SK-N-SH (cell line): ENCODE measurements at regions not wholly inside any gene's neighbourhood (a gene's known extent, or its start where the extent isn't known, plus 50 kb on each side); places are given as distances from the start of the nearest gene placed in this dataset.

ENCODE experiments used
- CTCF ChIA-PET: fragments of 300-600, 350-600 bp; formaldehyde crosslinking; extraction: SDS; loops from one replicate; lab custom pipeline; 2021; lab: Yijun Ruan, JAX
- POLR2A ChIA-PET: fragments of 350-600 bp; sonication (Branson Sonifier 250); formaldehyde crosslinking; extraction: SDS; loops from one replicate; lab custom pipeline; 2020; ENCODE audit warnings: antibody characterized with exemption, inconsistent platforms; lab: Yijun Ruan, JAX
- DNase-seq: peaks from one replicate; pipeline ENCODE4 v3.0.0; 2012
- H2AFZ ChIP-seq: fragments of 200-600 bp; sonication (generic); 2 replicates; pipeline ENCODE4 v1.8.1; 2016; ENCODE audit warnings: antibody characterized with exemption, mild to moderate bottlenecking, low read depth
- H3F3A ChIP-seq: fragments of 200-600 bp; sonication (generic); replicated peaks from 2 replicates; pipeline ENCODE3; 2016; ENCODE audit warnings: antibody characterized with exemption, mild to moderate bottlenecking; ENCODE audit not compliant: insufficient read depth
- H3K27ac ChIP-seq, 2 experiments: fragments of 200-500 bp in 1 of 2; fragments of 200-600 bp in 1 of 2; sonication (Bioruptor generic) in 1 of 2; sonication (generic), shearing (Covaris generic) in 1 of 2; 2 replicates each; pipeline versions ENCODE4 v1.5.1 to v1.6.1; 2014 to 2016; ENCODE audit warnings: low read depth in 2 of 2, inconsistent platforms in 1 of 2, low read length in 1 of 2, mild to moderate bottlenecking in 1 of 2, mixed read lengths in 1 of 2
- H3K27me3 ChIP-seq: fragments of 200-600 bp; sonication (generic), shearing (Covaris generic); 2 replicates; pipeline ENCODE4 v1.6.1; 2016; ENCODE audit warnings: mixed run types; ENCODE audit not compliant: insufficient read depth
- H3K36me3 ChIP-seq, 2 experiments: fragments of 200-500 bp in 1 of 2; fragments of 200-600 bp in 1 of 2; sonication (Bioruptor generic) in 1 of 2; sonication (generic) in 1 of 2; replicated peaks in 1 of 2; 2 replicates each; pipeline versions ENCODE3 to v1.5.1; 2014 to 2016; ENCODE audit warnings: low read length in 1 of 2, mild to moderate bottlenecking in 1 of 2; ENCODE audit not compliant: insufficient read depth in 2 of 2, control insufficient read depth in 1 of 2
- H3K4me1 ChIP-seq, 2 experiments: fragments of 200-500 bp in 1 of 2; fragments of 200-600 bp in 1 of 2; sonication (Bioruptor generic) in 1 of 2; sonication (generic), shearing (Covaris generic) in 1 of 2; 2 replicates each; pipeline versions ENCODE4 v1.5.1 to v1.6.1; 2014 to 2016; ENCODE audit warnings: low read depth in 1 of 2, low read length in 1 of 2, mixed run types in 1 of 2; ENCODE audit not compliant: insufficient read depth in 2 of 2, control insufficient read depth in 1 of 2
- H3K4me2 ChIP-seq: fragments of 200-600 bp; sonication (generic), shearing (Covaris generic); 2 replicates; pipeline ENCODE4 v1.6.1; 2017; ENCODE audit warnings: mixed run types
- H3K4me3 ChIP-seq, 2 experiments: fragments of 200-500 bp in 1 of 2; fragments of 200-600 bp in 1 of 2; sonication (Bioruptor generic) in 1 of 2; sonication (generic), shearing (Covaris generic) in 1 of 2; 2 replicates each; pipeline versions ENCODE4 v1.5.1 to v1.8.1; 2014 to 2016; ENCODE audit warnings: low read depth in 2 of 2, inconsistent platforms in 1 of 2, low read length in 1 of 2, mild to moderate bottlenecking in 1 of 2, mixed read lengths in 1 of 2, moderate library complexity in 1 of 2
- H3K79me2 ChIP-seq: fragments of 200-600 bp; sonication (generic); 2 replicates; pipeline ENCODE4 v1.8.1; 2017; ENCODE audit warnings: mild to moderate bottlenecking; ENCODE audit not compliant: insufficient read depth
- H3K9ac ChIP-seq: fragments of 200-600 bp; sonication (generic); 2 replicates; pipeline ENCODE4 v1.6.1; 2017; ENCODE audit warnings: mixed run types
- H3K9me2 ChIP-seq: fragments of 200-600 bp; sonication (generic); 2 replicates; pipeline ENCODE4 v1.6.1; 2017; ENCODE audit warnings: mixed run types
- H3K9me3 ChIP-seq: fragments of 200-600 bp; sonication (generic); 2 replicates; pipeline ENCODE4 v1.6.1; 2017; ENCODE audit warnings: mixed run types, mild to moderate bottlenecking, moderate library complexity
- H4K20me1 ChIP-seq: fragments of 200-600 bp; sonication (generic); 2 replicates; pipeline ENCODE4 v1.6.1; 2017; ENCODE audit warnings: mild to moderate bottlenecking, mixed run types; ENCODE audit not compliant: insufficient read depth
- EZH2phosphoT487 ChIP-seq: fragments of 200-600 bp; sonication (generic); IDR thresholded peaks from 2 replicates; pipeline ENCODE4 v1.6.1; 2017; ENCODE audit warnings: low read depth, mixed run types, mild to moderate bottlenecking, antibody characterized with exemption, moderate library complexity, borderline replicate concordance
- FOXJ3 ChIP-seq: sonication (generic); formaldehyde crosslinking; IDR thresholded peaks from 2 replicates; pipeline ENCODE4 v1.5.1; 2020; ENCODE audit warnings: mild to moderate bottlenecking, missing genetic modification reagents
- FOXM1 ChIP-seq: IDR thresholded peaks from 2 replicates; pipeline ENCODE4 v1.4.0; 2012; ENCODE audit warnings: low read depth, mild to moderate bottlenecking
- MEF2A ChIP-seq: IDR thresholded peaks from 2 replicates; pipeline ENCODE4 v1.4.0; 2012; ENCODE audit warnings: low read depth, borderline replicate concordance
- MXI1 ChIP-seq: IDR thresholded peaks from 2 replicates; pipeline ENCODE4 v1.6.1; 2012; ENCODE audit warnings: mild to moderate bottlenecking, low read depth, low read length, improper control_type of control experiment
- POLR2AphosphoS5 ChIP-seq: IDR thresholded peaks from 2 replicates; pipeline ENCODE4 v1.6.1; 2012; ENCODE audit warnings: low read depth, low read length
- SIN3A ChIP-seq: IDR thresholded peaks from 2 replicates; pipeline ENCODE4 v1.6.1; 2012; ENCODE audit warnings: low read depth, mild to moderate bottlenecking, low read length, moderate library complexity, borderline replicate concordance
- SMC3 ChIP-seq: IDR thresholded peaks from 2 replicates; pipeline ENCODE4 v1.6.1; 2012; ENCODE audit warnings: low read depth, low read length, improper control_type of control experiment
- WGBS: methylation state at CpG from one replicate; pipeline ENCODE4 v1.1.6; 2017; ENCODE audit warnings: low lambda C conversion rate; 5-methylcytosine and 5-hydroxymethylcytosine counted together
- TF ChIP-seq, protein P1 (sequence below): fragments of 150-350 bp; IDR thresholded peaks from 2 replicates; pipeline ENCODE4 v1.6.1; 2016; ENCODE audit warnings: mild to moderate bottlenecking, low read depth, low read length
- TF ChIP-seq, protein P2 (sequence below): fragments of 200-600 bp; sonication (generic); IDR thresholded peaks from 2 replicates; pipeline ENCODE4 v1.6.1; 2017; ENCODE audit warnings: antibody characterized with exemption, mild to moderate bottlenecking, moderate library complexity
- TF ChIP-seq, protein P3 (sequence below): IDR thresholded peaks from 2 replicates; pipeline ENCODE4 v1.6.1; 2012; ENCODE audit warnings: mild to moderate bottlenecking, low read depth, low read length, moderate library complexity

DNA sequence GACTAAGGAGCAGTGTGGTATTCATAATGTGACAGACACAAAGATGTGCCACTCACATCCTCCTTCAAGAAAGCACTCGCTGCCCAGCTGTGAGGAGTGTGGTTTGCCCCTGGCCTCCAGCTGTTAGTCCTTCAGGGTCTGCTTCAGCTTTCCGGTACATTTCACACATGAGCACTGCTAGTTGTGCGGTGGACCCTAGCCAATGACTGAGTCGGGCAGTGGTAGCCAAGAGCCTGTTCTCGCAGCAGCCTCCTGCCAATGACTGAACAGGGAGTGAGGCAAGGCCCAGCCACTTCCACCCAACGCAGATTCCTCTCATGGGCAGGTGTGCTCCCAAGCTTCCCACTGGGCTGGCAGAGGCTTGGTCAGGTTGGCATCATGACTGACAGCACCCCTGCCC is 254.3 kb downstream of the RBM43 start:
- Histone ChIP-seq H3K9me2 (no peaks in the 10 kb centered on the region), H3K4me2 (no peak overlapping the region), H3K27ac (no peak overlapping the region), H3K27me3 (no peaks in the 10 kb centered on the region), H3K79me2 (no peaks in the 10 kb centered on the region), H3K9me3 (no peaks in the 10 kb centered on the region), H3K36me3 (no peaks in the 10 kb centered on the region), H3K4me3 (no peak overlapping the region), H2AFZ (no peak overlapping the region), H4K20me1 (no peaks in the 10 kb centered on the region), H3K4me1 (no peaks in the 10 kb centered on the region; a peak in 1 of 4 replicates), H3K9ac (no peak overlapping the region), H3F3A (no peaks in the 10 kb centered on the region)
- DNase-seq: no peak
- WGBS: 100% methylated on average over 3 of the region's 6 CpGs
- POLR2A ChIA-PET: interaction anchor here (0.5 kb wide), 1 partner anchor 163 kb away, joined by 4 read pairs; no protein-coding TSS in a partner anchor
- CTCF ChIA-PET: interaction anchor here (0.6 to 0.7 kb wide), 2 partner anchors 17 to 29 kb away, joined by 3 read pairs; no protein-coding TSS in a partner anchor
- TF ChIP-seq SMC3 (no peak), FOXJ3 (CRISPR knock-in tag) (no peak), POLR2AphosphoS5 (no peak)
- TF ChIP-seq, protein P1, sequence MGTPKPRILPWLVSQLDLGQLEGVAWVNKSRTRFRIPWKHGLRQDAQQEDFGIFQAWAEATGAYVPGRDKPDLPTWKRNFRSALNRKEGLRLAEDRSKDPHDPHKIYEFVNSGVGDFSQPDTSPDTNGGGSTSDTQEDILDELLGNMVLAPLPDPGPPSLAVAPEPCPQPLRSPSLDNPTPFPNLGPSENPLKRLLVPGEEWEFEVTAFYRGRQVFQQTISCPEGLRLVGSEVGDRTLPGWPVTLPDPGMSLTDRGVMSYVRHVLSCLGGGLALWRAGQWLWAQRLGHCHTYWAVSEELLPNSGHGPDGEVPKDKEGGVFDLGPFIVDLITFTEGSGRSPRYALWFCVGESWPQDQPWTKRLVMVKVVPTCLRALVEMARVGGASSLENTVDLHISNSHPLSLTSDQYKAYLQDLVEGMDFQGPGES: no peak
- TF ChIP-seq, protein P2, sequence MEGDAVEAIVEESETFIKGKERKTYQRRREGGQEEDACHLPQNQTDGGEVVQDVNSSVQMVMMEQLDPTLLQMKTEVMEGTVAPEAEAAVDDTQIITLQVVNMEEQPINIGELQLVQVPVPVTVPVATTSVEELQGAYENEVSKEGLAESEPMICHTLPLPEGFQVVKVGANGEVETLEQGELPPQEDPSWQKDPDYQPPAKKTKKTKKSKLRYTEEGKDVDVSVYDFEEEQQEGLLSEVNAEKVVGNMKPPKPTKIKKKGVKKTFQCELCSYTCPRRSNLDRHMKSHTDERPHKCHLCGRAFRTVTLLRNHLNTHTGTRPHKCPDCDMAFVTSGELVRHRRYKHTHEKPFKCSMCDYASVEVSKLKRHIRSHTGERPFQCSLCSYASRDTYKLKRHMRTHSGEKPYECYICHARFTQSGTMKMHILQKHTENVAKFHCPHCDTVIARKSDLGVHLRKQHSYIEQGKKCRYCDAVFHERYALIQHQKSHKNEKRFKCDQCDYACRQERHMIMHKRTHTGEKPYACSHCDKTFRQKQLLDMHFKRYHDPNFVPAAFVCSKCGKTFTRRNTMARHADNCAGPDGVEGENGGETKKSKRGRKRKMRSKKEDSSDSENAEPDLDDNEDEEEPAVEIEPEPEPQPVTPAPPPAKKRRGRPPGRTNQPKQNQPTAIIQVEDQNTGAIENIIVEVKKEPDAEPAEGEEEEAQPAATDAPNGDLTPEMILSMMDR: no peak

DNA sequence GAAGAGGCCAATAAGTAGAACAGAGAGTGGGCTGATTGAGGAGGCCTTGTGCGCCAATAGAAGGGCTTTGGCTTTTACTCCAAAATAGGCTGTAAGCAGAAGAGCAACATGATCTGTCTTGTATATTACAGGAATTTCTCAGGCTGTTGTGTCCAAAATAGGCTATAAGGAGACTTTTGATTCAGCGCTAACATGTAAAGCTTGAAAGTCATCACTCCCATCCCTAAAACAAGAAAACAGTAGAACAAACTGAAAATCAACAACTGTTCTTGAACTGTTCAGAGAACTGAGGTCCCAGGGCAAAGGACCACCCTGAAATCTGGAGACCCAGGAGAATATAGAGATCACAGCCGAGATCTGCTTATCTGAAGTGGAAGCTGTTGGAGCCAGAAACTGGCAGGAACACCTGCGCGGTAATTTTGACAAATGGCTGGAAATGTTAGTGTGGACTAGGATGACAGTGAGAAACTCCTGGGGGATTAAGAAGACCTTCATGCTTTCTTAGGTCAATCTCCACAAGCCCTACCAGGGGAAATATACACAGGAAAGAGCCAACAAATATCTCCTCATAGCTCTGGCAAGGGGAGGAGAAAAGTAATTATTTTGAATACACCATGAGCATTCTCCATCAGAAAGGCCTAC is 258.6 kb downstream of the RBM43 start:
- no peak overlapping the region for H3K4me3 ChIP-seq
- H3F3A ChIP-seq: no peaks in the 10 kb centered on the region
- H3K27me3 ChIP-seq: no peaks in the 10 kb centered on the region
- H2AFZ ChIP-seq: no peak overlapping the region
- H3K36me3 ChIP-seq: no peaks in the 10 kb centered on the region
- no peaks in the 10 kb centered on the region; the same call in 1 of the 2 replicates for H3K9me2 ChIP-seq
- H3K4me1 ChIP-seq: peaks cover 0 to 12% of the 10 kb centered on the region in 2 experiments; a peak in 2 of 4 replicates
- no peak for DNase-seq
- no peak overlapping the region for H3K9ac ChIP-seq
- 93% methylated on average over 5 of the region's 5 CpGs for whole genome bisulfite sequencing
- ChIA-PET POLR2A (no interaction called here), CTCF (no interaction called here)
- no peak for TF ChIP-seq MXI1
- TF ChIP-seq, protein P1: no peak
- TF ChIP-seq FOXM1: no peak
- TF ChIP-seq SIN3A: no peak
- TF ChIP-seq, protein P3, sequence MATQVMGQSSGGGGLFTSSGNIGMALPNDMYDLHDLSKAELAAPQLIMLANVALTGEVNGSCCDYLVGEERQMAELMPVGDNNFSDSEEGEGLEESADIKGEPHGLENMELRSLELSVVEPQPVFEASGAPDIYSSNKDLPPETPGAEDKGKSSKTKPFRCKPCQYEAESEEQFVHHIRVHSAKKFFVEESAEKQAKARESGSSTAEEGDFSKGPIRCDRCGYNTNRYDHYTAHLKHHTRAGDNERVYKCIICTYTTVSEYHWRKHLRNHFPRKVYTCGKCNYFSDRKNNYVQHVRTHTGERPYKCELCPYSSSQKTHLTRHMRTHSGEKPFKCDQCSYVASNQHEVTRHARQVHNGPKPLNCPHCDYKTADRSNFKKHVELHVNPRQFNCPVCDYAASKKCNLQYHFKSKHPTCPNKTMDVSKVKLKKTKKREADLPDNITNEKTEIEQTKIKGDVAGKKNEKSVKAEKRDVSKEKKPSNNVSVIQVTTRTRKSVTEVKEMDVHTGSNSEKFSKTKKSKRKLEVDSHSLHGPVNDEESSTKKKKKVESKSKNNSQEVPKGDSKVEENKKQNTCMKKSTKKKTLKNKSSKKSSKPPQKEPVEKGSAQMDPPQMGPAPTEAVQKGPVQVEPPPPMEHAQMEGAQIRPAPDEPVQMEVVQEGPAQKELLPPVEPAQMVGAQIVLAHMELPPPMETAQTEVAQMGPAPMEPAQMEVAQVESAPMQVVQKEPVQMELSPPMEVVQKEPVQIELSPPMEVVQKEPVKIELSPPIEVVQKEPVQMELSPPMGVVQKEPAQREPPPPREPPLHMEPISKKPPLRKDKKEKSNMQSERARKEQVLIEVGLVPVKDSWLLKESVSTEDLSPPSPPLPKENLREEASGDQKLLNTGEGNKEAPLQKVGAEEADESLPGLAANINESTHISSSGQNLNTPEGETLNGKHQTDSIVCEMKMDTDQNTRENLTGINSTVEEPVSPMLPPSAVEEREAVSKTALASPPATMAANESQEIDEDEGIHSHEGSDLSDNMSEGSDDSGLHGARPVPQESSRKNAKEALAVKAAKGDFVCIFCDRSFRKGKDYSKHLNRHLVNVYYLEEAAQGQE: no peak
- TF ChIP-seq MEF2A: no peak
- TF ChIP-seq EZH2phosphoT487: no peak
- no peak overlapping the region for H3K4me2 ChIP-seq
- no peaks in the 10 kb centered on the region for H4K20me1 ChIP-seq
- H3K79me2 ChIP-seq: no peaks in the 10 kb centered on the region
- H3K27ac ChIP-seq: no peak overlapping the region
- no peaks in the 10 kb centered on the region for H3K9me3 ChIP-seq
